Fibroblast of villous mesenchyme (primary cell): ENCODE measurements at regions not wholly inside any gene's neighbourhood (a gene's known extent, or its start where the extent isn't known, plus 50 kb on each side); places are given as distances from the start of the nearest gene placed in this dataset.

Experiments
- DNase-seq: peaks from one replicate; pipeline ENCODE4 v3.0.0-alpha.2; 2010; ENCODE audit warnings: low read depth
- H3K4me3 ChIP-seq: 2 replicates; pipeline ENCODE4 v1.5.1; 2011; ENCODE audit warnings: low read depth, mild to moderate bottlenecking, low read length
- TF ChIP-seq, protein P1 (sequence below): IDR thresholded peaks from 2 replicates; pipeline ENCODE4 v1.5.1; 2012; ENCODE audit warnings: low read depth, mild to moderate bottlenecking, low read length; ENCODE audit not compliant: insufficient read depth

DNA sequence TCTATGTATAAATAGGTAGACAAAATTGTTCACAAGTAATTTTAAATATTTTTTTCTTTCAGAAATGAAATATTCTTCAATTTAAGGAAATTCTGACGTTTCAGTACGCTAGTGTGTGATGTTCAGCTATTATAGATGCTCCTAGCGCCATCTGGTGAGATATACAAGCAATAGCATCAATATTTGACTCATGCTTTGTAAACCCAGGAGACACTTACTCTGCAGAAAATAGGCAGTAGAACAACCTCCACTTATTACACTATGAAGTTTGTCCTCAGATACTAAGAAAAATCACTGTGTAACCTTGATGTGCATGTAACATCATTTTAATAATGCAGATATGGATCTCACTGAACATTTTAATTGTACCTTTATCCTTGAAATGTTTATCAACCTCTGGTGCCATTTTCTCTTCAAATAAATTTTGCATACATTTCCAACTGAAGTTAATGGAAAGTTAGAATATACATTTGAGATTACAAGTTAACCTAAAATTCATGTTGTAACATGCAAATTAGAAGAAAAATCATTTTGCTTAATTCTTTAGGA lies 151.5 kb upstream of the FAM3C start:
- peak; percentile 79 for DNase-seq
- TF ChIP-seq, protein P1, sequence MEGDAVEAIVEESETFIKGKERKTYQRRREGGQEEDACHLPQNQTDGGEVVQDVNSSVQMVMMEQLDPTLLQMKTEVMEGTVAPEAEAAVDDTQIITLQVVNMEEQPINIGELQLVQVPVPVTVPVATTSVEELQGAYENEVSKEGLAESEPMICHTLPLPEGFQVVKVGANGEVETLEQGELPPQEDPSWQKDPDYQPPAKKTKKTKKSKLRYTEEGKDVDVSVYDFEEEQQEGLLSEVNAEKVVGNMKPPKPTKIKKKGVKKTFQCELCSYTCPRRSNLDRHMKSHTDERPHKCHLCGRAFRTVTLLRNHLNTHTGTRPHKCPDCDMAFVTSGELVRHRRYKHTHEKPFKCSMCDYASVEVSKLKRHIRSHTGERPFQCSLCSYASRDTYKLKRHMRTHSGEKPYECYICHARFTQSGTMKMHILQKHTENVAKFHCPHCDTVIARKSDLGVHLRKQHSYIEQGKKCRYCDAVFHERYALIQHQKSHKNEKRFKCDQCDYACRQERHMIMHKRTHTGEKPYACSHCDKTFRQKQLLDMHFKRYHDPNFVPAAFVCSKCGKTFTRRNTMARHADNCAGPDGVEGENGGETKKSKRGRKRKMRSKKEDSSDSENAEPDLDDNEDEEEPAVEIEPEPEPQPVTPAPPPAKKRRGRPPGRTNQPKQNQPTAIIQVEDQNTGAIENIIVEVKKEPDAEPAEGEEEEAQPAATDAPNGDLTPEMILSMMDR, result peak; percentile 78
- H3K4me3 ChIP-seq, result no peak overlapping the region

GRCh38 chr7:121546632-121547543 lies 150.8 kb upstream of the FAM3C start:
- H3K4me3 ChIP-seq, result no peak overlapping the region
- TF ChIP-seq, protein P1, result no peak
- DNase-seq, result peak; percentile 40

DNA sequence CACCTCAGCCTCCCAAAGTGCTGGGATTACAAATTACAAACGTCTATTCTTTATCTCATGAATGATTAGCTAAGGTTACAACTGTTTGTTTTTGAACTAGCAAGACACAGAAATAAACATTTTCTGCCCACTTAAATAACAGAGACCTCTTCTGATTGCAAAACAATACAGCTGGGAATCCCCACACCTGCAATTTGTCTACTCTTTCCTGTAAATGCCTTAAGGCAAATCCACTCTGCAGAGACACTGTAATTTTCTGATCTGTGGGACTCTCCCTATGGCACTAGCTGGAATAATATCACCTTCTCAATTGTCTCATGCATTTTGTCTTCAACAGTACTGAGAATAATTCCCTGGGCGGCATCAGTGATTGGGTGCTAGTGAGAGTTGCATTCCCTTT lies 149.3 kb upstream of the FAM3C start:
- no peak overlapping the region for H3K4me3 ChIP-seq
- TF ChIP-seq, protein P1, result no peak
- no peak for DNase-seq

DNA sequence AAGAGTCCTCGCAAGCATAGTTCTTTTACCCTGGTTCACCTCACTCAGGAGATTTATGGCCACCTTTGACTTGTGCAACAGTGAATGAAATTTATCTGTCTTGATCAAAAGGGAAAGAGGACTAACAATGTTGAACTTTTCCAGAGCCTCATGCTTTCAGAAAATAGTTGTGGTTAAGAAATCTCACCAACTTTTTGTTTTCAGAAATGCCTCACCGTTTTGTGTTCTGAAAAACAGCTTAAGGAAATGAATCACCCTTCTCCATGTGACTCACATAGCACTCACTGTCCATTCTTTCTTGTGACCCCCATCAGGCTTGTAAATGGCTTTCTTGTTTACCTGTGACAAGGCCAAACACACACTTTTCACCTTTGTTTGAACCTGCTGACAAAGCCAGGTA lies 148.6 kb upstream of the FAM3C start:
- peak; percentile 90 for DNase-seq
- H3K4me3 ChIP-seq, result no peak overlapping the region
- TF ChIP-seq, protein P1, result no peak

DNA sequence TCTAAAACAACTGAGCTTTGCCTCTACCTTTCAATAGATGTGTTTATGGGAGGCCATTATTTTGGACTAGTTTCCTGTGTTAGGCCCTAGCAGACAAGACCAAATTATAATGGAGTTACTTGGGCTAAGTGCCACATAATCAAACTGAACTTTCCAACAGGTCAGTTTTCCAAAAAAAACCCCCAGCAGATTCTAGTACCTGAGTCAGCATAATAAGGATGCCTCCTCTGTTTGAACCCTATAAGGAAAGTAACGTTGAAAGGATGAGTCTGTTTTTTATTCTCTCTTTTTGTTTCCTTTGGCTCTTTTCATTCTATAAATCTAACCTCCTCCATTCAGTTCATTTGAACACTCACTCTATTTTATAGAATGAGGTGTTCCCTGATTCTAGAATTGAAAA lies 148.1 kb upstream of the FAM3C start:
- TF ChIP-seq, protein P1, result no peak
- DNase-seq, result no peak
- no peak overlapping the region for H3K4me3 ChIP-seq

DNA sequence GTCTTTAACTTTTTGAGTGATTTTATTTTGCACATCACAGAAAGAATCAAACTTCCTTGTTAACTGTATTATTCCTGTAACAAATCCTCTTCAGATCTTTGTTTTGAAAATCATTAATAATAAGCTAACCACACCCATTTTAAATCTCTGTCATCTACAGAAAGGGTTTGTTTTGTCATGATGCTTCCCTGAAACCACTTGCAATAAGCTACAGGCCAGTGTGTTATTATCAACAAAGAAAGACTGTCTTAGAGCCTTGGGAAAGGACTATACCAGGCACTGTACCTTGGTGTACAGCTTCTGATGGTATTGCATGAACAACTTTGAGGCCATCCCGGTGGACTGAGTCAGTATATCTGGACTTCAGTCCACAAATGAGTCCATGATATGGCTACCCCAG lies 145.3 kb upstream of the FAM3C start:
- no peak for DNase-seq
- H3K4me3 ChIP-seq, result no peak overlapping the region
- TF ChIP-seq, protein P1, result no peak

DNA sequence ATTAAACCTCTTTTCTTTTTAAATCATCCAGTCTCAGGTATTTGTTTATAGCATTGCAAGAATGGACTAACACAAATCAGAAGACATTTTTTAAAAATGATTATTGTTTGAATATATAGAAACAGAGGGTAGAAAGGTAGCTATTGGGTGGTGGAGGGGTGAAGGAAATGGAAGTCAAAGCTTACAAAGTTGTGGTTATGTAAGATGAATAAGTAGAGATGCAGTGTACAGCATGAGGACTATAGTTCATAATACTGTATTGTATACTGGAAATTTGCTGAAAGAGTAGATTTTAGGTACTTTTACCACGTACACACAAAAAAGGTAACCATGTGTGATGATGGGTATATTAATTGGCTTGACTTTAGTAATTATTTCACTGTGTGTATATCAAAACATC lies 144.0 kb upstream of the FAM3C start:
- TF ChIP-seq, protein P1, result no peak
- no peak for DNase-seq
- no peak overlapping the region for H3K4me3 ChIP-seq
